GM19351 (cell line): ENCODE measurements at regions not wholly inside any gene's neighbourhood (a gene's known extent, or its start where the extent isn't known, plus 50 kb on each side); places are given as distances from the start of the nearest gene placed in this dataset.

Experiments used
- ATAC-seq: cut with Tn5 transposase; IDR thresholded peaks from one replicate; pipeline ENCODE4 v1.9.1; 2021; ENCODE audit warnings: mild to moderate bottlenecking, moderate library complexity; ENCODE audit not compliant: unreplicated experiment

GRCh38 chr16:52805559-52806168 is 247.0 kb downstream of the CHD9NB start:
- ATAC-seq = no peak

- ATAC-seq = no peak
Observed at GRCh38 chr16:52800432-52800831, 252.3 kb downstream of the CHD9NB start.

- no peak for ATAC-seq
Observed at GRCh38 chr16:52799149-52799548, 252.2 kb upstream of the TOX3 start.

- ATAC-seq = no peak
Observed at GRCh38 chr16:52787709-52788108, 240.8 kb upstream of the TOX3 start.

GRCh38 chr16:52786091-52786490 is 239.1 kb upstream of the TOX3 start:
- no peak for ATAC-seq

GRCh38 chr16:52785653-52786052 is 238.7 kb upstream of the TOX3 start:
- no peak for ATAC-seq

- no peak for ATAC-seq
Observed at GRCh38 chr16:52783616-52784015, 236.7 kb upstream of the TOX3 start.

GRCh38 chr16:52781005-52781630 is 234.2 kb upstream of the TOX3 start:
- no peak for ATAC-seq

GRCh38 chr16:52773026-52773425 is 226.1 kb upstream of the TOX3 start:
- ATAC-seq = no peak

GRCh38 chr16:52770828-52771227 is 223.9 kb upstream of the TOX3 start:
- no peak for ATAC-seq

- ATAC-seq = no peak
Observed at GRCh38 chr16:52758473-52758855, 211.5 kb upstream of the TOX3 start.

- ATAC-seq = no peak
Observed at GRCh38 chr16:52757746-52758472, 211.0 kb upstream of the TOX3 start.

- no peak for ATAC-seq
Observed at GRCh38 chr16:52756812-52757517, 210.0 kb upstream of the TOX3 start.

GRCh38 chr16:52755396-52755795 is 208.5 kb upstream of the TOX3 start:
- no peak for ATAC-seq

GRCh38 chr16:52751035-52751434 is 204.1 kb upstream of the TOX3 start:
- ATAC-seq = no peak

GRCh38 chr16:52748741-52749140 is 201.8 kb upstream of the TOX3 start:
- no peak for ATAC-seq

GRCh38 chr16:52747088-52747595 is 200.2 kb upstream of the TOX3 start:
- no peak for ATAC-seq

GRCh38 chr16:52743707-52744106 is 196.8 kb upstream of the TOX3 start:
- no peak for ATAC-seq

- no peak for ATAC-seq
Observed at GRCh38 chr16:52742608-52743170, 195.7 kb upstream of the TOX3 start.

GRCh38 chr16:52742052-52742451 is 195.1 kb upstream of the TOX3 start:
- ATAC-seq = no peak

- no peak for ATAC-seq
Observed at GRCh38 chr16:52741351-52741750, 194.4 kb upstream of the TOX3 start.
